ENCODE measurements at regions not wholly inside any gene's neighbourhood (a gene's known extent, or its start where the extent isn't known, plus 50 kb on each side); places are given as distances from the start of the nearest gene placed in this dataset.

- DNase-seq, result no peak
These were observed 58.4 kb upstream of the ALDH1A1 start for GRCh38 chr9:73011181-73011750.

- no peak for DNase-seq
These were observed 56.9 kb upstream of the ALDH1A1 start for GRCh38 chr9:73009649-73010288.

GRCh38 chr9:73007966-73008672, 55.3 kb upstream of the ALDH1A1 start:
- DNase-seq, result no peak

GRCh38 chr9:73006986-73007385, 54.1 kb upstream of the ALDH1A1 start:
- no peak for DNase-seq
